Hepatocyte (in vitro differentiated cells): ENCODE measurements at regions not wholly inside any gene's neighbourhood (a gene's known extent, or its start where the extent isn't known, plus 50 kb on each side); places are given as distances from the start of the nearest gene placed in this dataset.

Source experiments
- CTCF ChIP-seq: fragments of 200-600 bp; sonication (generic); IDR thresholded peaks from 2 replicates; pipeline ENCODE4 v1.5.1; 2016; ENCODE audit warnings: antibody characterized with exemption, mild to moderate bottlenecking; ENCODE audit not compliant: poor library complexity
- EZH2phosphoT487 ChIP-seq: fragments of 200-600 bp; sonication (generic); IDR thresholded peaks from one replicate; pipeline ENCODE4 v1.6.1; 2018; ENCODE audit warnings: antibody characterized with exemption, mild to moderate bottlenecking, low read depth, moderate library complexity; ENCODE audit not compliant: unreplicated experiment, severe bottlenecking

- TF ChIP-seq CTCF: no peak
- no peak for TF ChIP-seq EZH2phosphoT487
Measured at GRCh38 chr20:53723621-53724020, 130.0 kb upstream of the ZNF217 start.
